ENCODE measurements at regions not wholly inside any gene's neighbourhood (a gene's known extent, or its start where the extent isn't known, plus 50 kb on each side); places are given as distances from the start of the nearest gene placed in this dataset.
A peak's percentile ranks its signal among the peaks of the same experiment; 100 is the strongest.

- Histone ChIP-seq H3K4me1 (no peaks in the 10 kb centered on the region), H3K36me3 (ENCODE audit: insufficient read depth in 1 of 2, low read depth in 1 of 2) (no peaks in the 10 kb centered on the region), H3K9me3 (no peaks in the 10 kb centered on the region), H3K4me3 (no peak overlapping the region), H3K27ac (no peak overlapping the region), H3K27me3 (ENCODE audit: insufficient read depth in 3 of 3, low read length in 2 of 3) (no peaks in the 10 kb centered on the region)
- TF ChIP-seq, protein P1, sequence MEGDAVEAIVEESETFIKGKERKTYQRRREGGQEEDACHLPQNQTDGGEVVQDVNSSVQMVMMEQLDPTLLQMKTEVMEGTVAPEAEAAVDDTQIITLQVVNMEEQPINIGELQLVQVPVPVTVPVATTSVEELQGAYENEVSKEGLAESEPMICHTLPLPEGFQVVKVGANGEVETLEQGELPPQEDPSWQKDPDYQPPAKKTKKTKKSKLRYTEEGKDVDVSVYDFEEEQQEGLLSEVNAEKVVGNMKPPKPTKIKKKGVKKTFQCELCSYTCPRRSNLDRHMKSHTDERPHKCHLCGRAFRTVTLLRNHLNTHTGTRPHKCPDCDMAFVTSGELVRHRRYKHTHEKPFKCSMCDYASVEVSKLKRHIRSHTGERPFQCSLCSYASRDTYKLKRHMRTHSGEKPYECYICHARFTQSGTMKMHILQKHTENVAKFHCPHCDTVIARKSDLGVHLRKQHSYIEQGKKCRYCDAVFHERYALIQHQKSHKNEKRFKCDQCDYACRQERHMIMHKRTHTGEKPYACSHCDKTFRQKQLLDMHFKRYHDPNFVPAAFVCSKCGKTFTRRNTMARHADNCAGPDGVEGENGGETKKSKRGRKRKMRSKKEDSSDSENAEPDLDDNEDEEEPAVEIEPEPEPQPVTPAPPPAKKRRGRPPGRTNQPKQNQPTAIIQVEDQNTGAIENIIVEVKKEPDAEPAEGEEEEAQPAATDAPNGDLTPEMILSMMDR (IDR thresholded peaks at IDR 0.05) = no peak
- ATAC-seq = no peak
- WGBS, 3 donors = 43 to 54% (median 51%) methylated on average over 2 of the region's 2 CpGs
- intact Hi-C loops (cut with DNase I) = no loop called here
- no peak for DNase-seq
Observed at GRCh38 chr13:83311886-83312577, 570.2 kb downstream of the SLITRK1 start.

- DNase-seq (no peak), ATAC-seq (no peak)
- 34 to 38% (median 36%) methylated on average over 1 of the region's 1 CpG for WGBS, 3 donors
- Histone ChIP-seq H3K36me3 (ENCODE audit: insufficient read depth in 1 of 2, low read depth in 1 of 2) (no peaks in the 10 kb centered on the region), H3K4me3 (no peak overlapping the region), H3K27ac (no peak overlapping the region), H3K9me3 (no peaks in the 10 kb centered on the region), H3K4me1 (no peaks in the 10 kb centered on the region), H3K27me3 (ENCODE audit: insufficient read depth in 3 of 3, low read length in 2 of 3) (no peaks in the 10 kb centered on the region)
- TF ChIP-seq, protein P1 (IDR thresholded peaks at IDR 0.05) = no peak
- intact Hi-C loops (cut with DNase I) = no loop called here
Observed at GRCh38 chr13:83298617-83299016, 583.7 kb downstream of the SLITRK1 start.

GRCh38 chr13:83297586-83298290 lies 584.5 kb downstream of the SLITRK1 start:
- ATAC-seq (no peak), DNase-seq (peak in 1 of 2 donors; percentile 7)
- no peak overlapping the region for H3K4me3 ChIP-seq
- no peak overlapping the region for H3K27ac ChIP-seq
- intact Hi-C loops (cut with DNase I) = no loop called here
- H3K9me3 ChIP-seq = no peaks in the 10 kb centered on the region
- no peaks in the 10 kb centered on the region for H3K36me3 ChIP-seq (ENCODE audit: insufficient read depth in 1 of 2, low read depth in 1 of 2)
- WGBS, 3 donors = 33 to 35% (median 34%) methylated on average over 8 of the region's 8 CpGs
- TF ChIP-seq, protein P1 (IDR thresholded peaks at IDR 0.05) = no peak
- H3K4me1 ChIP-seq = no peaks in the 10 kb centered on the region
- no peaks in the 10 kb centered on the region for H3K27me3 ChIP-seq (ENCODE audit: insufficient read depth in 3 of 3, low read length in 2 of 3)

DNA sequence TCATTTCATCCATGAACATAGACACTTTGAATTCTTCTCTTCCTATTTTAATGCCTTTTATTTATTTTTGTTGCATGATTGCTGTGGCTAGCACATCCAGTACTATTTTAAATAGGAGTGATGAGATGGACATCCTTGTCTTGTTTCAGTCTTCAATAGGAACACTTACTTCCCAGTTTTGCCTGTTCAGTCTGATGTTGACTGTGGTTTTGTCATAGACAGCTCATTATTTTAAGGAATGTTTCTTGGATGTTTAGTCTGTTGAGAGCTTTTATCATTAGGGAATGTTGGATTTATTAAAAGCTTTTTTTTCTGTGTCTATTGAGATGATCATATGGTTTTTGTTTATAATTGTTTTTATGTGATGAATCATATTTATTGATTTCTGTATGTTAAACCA lies 586.6 kb downstream of the SLITRK1 start:
- no peaks in the 10 kb centered on the region for H3K9me3 ChIP-seq
- H3K4me1 ChIP-seq = no peaks in the 10 kb centered on the region
- no peak for DNase-seq
- no peaks in the 10 kb centered on the region for H3K27me3 ChIP-seq (ENCODE audit: insufficient read depth in 3 of 3, low read length in 2 of 3)
- no peak for ATAC-seq
- intact Hi-C loops (cut with DNase I) = no loop called here
- H3K4me3 ChIP-seq = no peak overlapping the region
- TF ChIP-seq, protein P1 (IDR thresholded peaks at IDR 0.05) = no peak
- no peaks in the 10 kb centered on the region for H3K36me3 ChIP-seq (ENCODE audit: insufficient read depth in 1 of 2, low read depth in 1 of 2)
- no peak overlapping the region for H3K27ac ChIP-seq
